Stimulated activated naive CD4-positive, alpha-beta T cell (primary cell): ENCODE measurements at regions not wholly inside any gene's neighbourhood (a gene's known extent, or its start where the extent isn't known, plus 50 kb on each side); places are given as distances from the start of the nearest gene placed in this dataset.

Experiments used
- DNase-seq, 6 experiments: peaks; one replicate each; lab custom pipeline; 2025; lab: John Stamatoyannopoulos, UW

- no peak for DNase-seq
These were observed 120.3 kb upstream of the FTMT start for GRCh38 chr5:121731377-121731776.

GRCh38 chr5:121735618-121736017, 116.1 kb upstream of the FTMT start:
- DNase-seq = no peak

- DNase-seq = no peak
These were observed 114.6 kb upstream of the FTMT start for GRCh38 chr5:121737120-121737519.

- DNase-seq = no peak
These were observed 110.5 kb upstream of the FTMT start for GRCh38 chr5:121741156-121741555.

- no peak for DNase-seq
These were observed 107.1 kb upstream of the FTMT start for GRCh38 chr5:121744577-121744976.

GRCh38 chr5:121745407-121745806, 106.3 kb upstream of the FTMT start:
- DNase-seq = no peak

GRCh38 chr5:121746763-121747162, 104.9 kb upstream of the FTMT start:
- DNase-seq = no peak

GRCh38 chr5:121748686-121749085, 103.0 kb upstream of the FTMT start:
- DNase-seq = no peak

- no peak for DNase-seq
These were observed 99.5 kb upstream of the FTMT start for GRCh38 chr5:121752149-121752548.

- DNase-seq = no peak
These were observed 96.4 kb upstream of the FTMT start for GRCh38 chr5:121755266-121755665.

- DNase-seq = no peak
These were observed 93.9 kb upstream of the FTMT start for GRCh38 chr5:121757753-121758152.

GRCh38 chr5:121758615-121759014, 93.1 kb upstream of the FTMT start:
- DNase-seq = no peak

- DNase-seq = no peak
These were observed 89.3 kb upstream of the FTMT start for GRCh38 chr5:121762426-121762825.

GRCh38 chr5:121763665-121764064, 88.0 kb upstream of the FTMT start:
- no peak for DNase-seq

- no peak for DNase-seq
These were observed 71.3 kb upstream of the FTMT start for GRCh38 chr5:121780406-121780805.

- DNase-seq = no peak
These were observed 68.0 kb upstream of the FTMT start for GRCh38 chr5:121783700-121784099.

GRCh38 chr5:121793791-121794190, 57.9 kb upstream of the FTMT start:
- DNase-seq = no peak

GRCh38 chr5:121795511-121795910, 56.2 kb upstream of the FTMT start:
- DNase-seq = no peak

GRCh38 chr5:121797681-121798518, 53.8 kb upstream of the FTMT start:
- DNase-seq = no peak
